ENCODE measurements at regions not wholly inside any gene's neighbourhood (a gene's known extent, or its start where the extent isn't known, plus 50 kb on each side); places are given as distances from the start of the nearest gene placed in this dataset.

GRCh38 chr3:72554689-72555088 is 293.6 kb downstream of the SHQ1 start:
- no peak for TF ChIP-seq CTCF (conservative IDR thresholded peaks at IDR 0.05)
- TF ChIP-seq EZH2 (IDR thresholded peaks at IDR 0.05; ENCODE audit: low read depth), result no peak
